ENCODE measurements at regions not wholly inside any gene's neighbourhood (a gene's known extent, or its start where the extent isn't known, plus 50 kb on each side); places are given as distances from the start of the nearest gene placed in this dataset.

- no peaks in the 10 kb centered on the region for H3K36me3 ChIP-seq
- no peak overlapping the region for H3K27ac ChIP-seq
- no peaks in the 10 kb centered on the region for H3K4me1 ChIP-seq
- WGBS (ENCODE audit: insufficient coverage, low coverage, low lambda C conversion rate, missing lambda C conversion rate): 56% methylated on average over 5 of the region's 8 CpGs
- intact Hi-C loops (cut with DNase I): no loop called here
- H3K27me3 ChIP-seq: no peaks in the 10 kb centered on the region
- H3K4me3 ChIP-seq: no peak overlapping the region
- TF ChIP-seq CTCF (IDR thresholded peaks at IDR 0.05): no peak
- TF ChIP-seq POLR2A (IDR thresholded peaks at IDR 0.05): no peak
- DNase-seq: no peak
- no peak for ATAC-seq
- H3K9me3 ChIP-seq: no peaks in the 10 kb centered on the region
Observed at GRCh38 chr9:27950382-27950781, 377.1 kb upstream of the C9orf72 start.

- Histone ChIP-seq H3K9me3 (no peaks in the 10 kb centered on the region), H3K36me3 (no peaks in the 10 kb centered on the region), H3K4me3 (no peak overlapping the region), H3K27me3 (no peaks in the 10 kb centered on the region), H3K27ac (no peak overlapping the region), H3K4me1 (no peaks in the 10 kb centered on the region)
- 38% methylated on average over 1 of the region's 1 CpG for WGBS (ENCODE audit: insufficient coverage, low coverage, low lambda C conversion rate, missing lambda C conversion rate)
- ATAC-seq (no peak), DNase-seq (no peak)
- TF ChIP-seq POLR2A (IDR thresholded peaks at IDR 0.05): no peak
- TF ChIP-seq CTCF (IDR thresholded peaks at IDR 0.05): no peak
- intact Hi-C loops (cut with DNase I): no loop called here
Observed at GRCh38 chr9:27954858-27955257, 381.6 kb upstream of the C9orf72 start.

GRCh38 chr9:27963836-27964235 is 390.6 kb upstream of the C9orf72 start:
- no peak overlapping the region for H3K27ac ChIP-seq
- intact Hi-C loops (cut with DNase I): no loop called here
- H3K4me3 ChIP-seq: no peak overlapping the region
- ATAC-seq (no peak), DNase-seq (no peak)
- H3K4me1 ChIP-seq: no peaks in the 10 kb centered on the region
- TF ChIP-seq POLR2A (IDR thresholded peaks at IDR 0.05): no peak
- TF ChIP-seq CTCF (IDR thresholded peaks at IDR 0.05): no peak
- H3K36me3 ChIP-seq: no peaks in the 10 kb centered on the region
- H3K27me3 ChIP-seq: no peaks in the 10 kb centered on the region
- no peaks in the 10 kb centered on the region for H3K9me3 ChIP-seq

GRCh38 chr9:27967210-27967609 is 393.9 kb upstream of the C9orf72 start:
- Histone ChIP-seq H3K27me3 (no peaks in the 10 kb centered on the region), H3K36me3 (no peaks in the 10 kb centered on the region), H3K4me1 (no peaks in the 10 kb centered on the region), H3K4me3 (no peak overlapping the region), H3K27ac (no peak overlapping the region), H3K9me3 (no peaks in the 10 kb centered on the region)
- no peak for TF ChIP-seq POLR2A (IDR thresholded peaks at IDR 0.05)
- no peak for TF ChIP-seq CTCF (IDR thresholded peaks at IDR 0.05)
- no peak for DNase-seq
- no peak for ATAC-seq
- 52% methylated on average over 2 of the region's 2 CpGs for WGBS (ENCODE audit: insufficient coverage, low coverage, low lambda C conversion rate, missing lambda C conversion rate)
- intact Hi-C loops (cut with DNase I): no loop called here

GRCh38 chr9:27977931-27978330 is 404.6 kb upstream of the C9orf72 start:
- no peak for TF ChIP-seq CTCF (IDR thresholded peaks at IDR 0.05)
- no peak for TF ChIP-seq POLR2A (IDR thresholded peaks at IDR 0.05)
- Histone ChIP-seq H3K4me1 (no peaks in the 10 kb centered on the region), H3K36me3 (no peaks in the 10 kb centered on the region), H3K27ac (no peak overlapping the region), H3K9me3 (no peaks in the 10 kb centered on the region), H3K27me3 (no peaks in the 10 kb centered on the region), H3K4me3 (no peak overlapping the region)
- no peak for DNase-seq
- WGBS (ENCODE audit: insufficient coverage, low coverage, low lambda C conversion rate, missing lambda C conversion rate): 38% methylated on average over 2 of the region's 3 CpGs
- ATAC-seq: no peak
- intact Hi-C loops (cut with DNase I): no loop called here

Measured in right lobe of liver (tissue), 6 donors.